NT2/D1 (cell line): ENCODE measurements at regions not wholly inside any gene's neighbourhood (a gene's known extent, or its start where the extent isn't known, plus 50 kb on each side); places are given as distances from the start of the nearest gene placed in this dataset.

Source experiments
- DNase-seq: peaks from one replicate; pipeline ENCODE4 v3.0.0-alpha.2; 2011; ENCODE audit warnings: low read depth, low spot score
- H3K27me3 ChIP-seq: 2 replicates; pipeline ENCODE4 v1.6.0; 2011; ENCODE audit warnings: mild to moderate bottlenecking; ENCODE audit not compliant: insufficient read length, insufficient read depth
- H3K36me3 ChIP-seq: 2 replicates; pipeline ENCODE4 v1.6.1; 2011; ENCODE audit warnings: mild to moderate bottlenecking, low read length, mixed read lengths; ENCODE audit not compliant: insufficient read depth, insufficient read length
- H3K4me1 ChIP-seq: 2 replicates; pipeline ENCODE4 v1.5.1; 2011; ENCODE audit not compliant: insufficient read depth, insufficient read length
- H3K4me3 ChIP-seq: 2 replicates; pipeline ENCODE4 v1.5.1; 2011; ENCODE audit warnings: low read depth; ENCODE audit not compliant: insufficient read length
- H3K9ac ChIP-seq: 2 replicates; pipeline ENCODE4 v1.6.0; 2011; ENCODE audit warnings: low read depth; ENCODE audit not compliant: insufficient read length
- H3K9me3 ChIP-seq: 2 replicates; pipeline ENCODE4 v1.5.1; 2011; ENCODE audit warnings: mild to moderate bottlenecking, low read length; ENCODE audit not compliant: insufficient read depth
- SUZ12 ChIP-seq: IDR thresholded peaks from 2 replicates; pipeline ENCODE4 v1.6.1; 2011; ENCODE audit not compliant: insufficient read length, insufficient read depth; ENCODE audit errors: extremely low read depth
- YY1 ChIP-seq: IDR thresholded peaks from 2 replicates; pipeline ENCODE4 v1.6.1; 2011; ENCODE audit not compliant: insufficient read length, insufficient read depth
- ZNF274 ChIP-seq: IDR thresholded peaks from 2 replicates; pipeline ENCODE4 v1.6.1; 2011; ENCODE audit warnings: mild to moderate bottlenecking, low read depth, low read length

DNA sequence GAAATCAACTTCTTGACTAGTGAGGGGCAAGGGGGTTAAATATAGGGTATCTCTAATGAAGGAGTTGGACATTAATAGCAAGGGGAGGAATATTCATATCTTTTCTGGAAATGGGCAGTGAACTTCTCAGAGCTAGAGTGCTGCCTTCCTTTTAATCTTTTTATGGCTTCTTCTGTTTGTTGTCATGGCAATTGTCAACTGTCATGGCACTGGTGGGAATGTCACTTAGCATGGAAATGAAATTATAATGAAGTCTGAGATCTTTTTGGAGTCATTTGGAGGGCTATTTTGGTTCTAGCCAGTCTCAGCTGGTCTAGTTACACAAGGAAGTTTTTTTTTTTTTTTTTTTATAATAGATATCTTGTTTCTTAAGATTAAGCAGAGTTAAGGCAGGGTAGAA is 250.2 kb downstream of the AASDHPPT start:
- no peak overlapping the region for H3K4me3 ChIP-seq
- DNase-seq, result no peak
- TF ChIP-seq ZNF274 (no peak), YY1 (no peak), SUZ12 (no peak)
- H3K9me3 ChIP-seq, result no peaks in the 10 kb centered on the region
- no peaks in the 10 kb centered on the region for H3K36me3 ChIP-seq
- H3K4me1 ChIP-seq, result peaks cover 2% of the 10 kb centered on the region
- H3K27me3 ChIP-seq, result no peaks in the 10 kb centered on the region
- H3K9ac ChIP-seq, result no peak overlapping the region

- TF ChIP-seq ZNF274 (no peak), SUZ12 (no peak), YY1 (no peak)
- Histone ChIP-seq H3K4me3 (no peak overlapping the region), H3K9me3 (no peaks in the 10 kb centered on the region), H3K4me1 (peaks cover 2% of the 10 kb centered on the region), H3K9ac (no peak overlapping the region), H3K36me3 (no peaks in the 10 kb centered on the region), H3K27me3 (no peaks in the 10 kb centered on the region)
- DNase-seq, result no peak
Observed at GRCh38 chr11:106329273-106330018, 252.0 kb downstream of the AASDHPPT start.

- Histone ChIP-seq H3K36me3 (no peaks in the 10 kb centered on the region), H3K27me3 (no peaks in the 10 kb centered on the region), H3K4me1 (peaks cover 2% of the 10 kb centered on the region), H3K9ac (no peak overlapping the region), H3K4me3 (no peak overlapping the region), H3K9me3 (no peaks in the 10 kb centered on the region)
- no peak for DNase-seq
- TF ChIP-seq SUZ12, result no peak
- TF ChIP-seq ZNF274, result no peak
- TF ChIP-seq YY1, result no peak
Observed at GRCh38 chr11:106331176-106331575, 253.7 kb downstream of the AASDHPPT start.

DNA sequence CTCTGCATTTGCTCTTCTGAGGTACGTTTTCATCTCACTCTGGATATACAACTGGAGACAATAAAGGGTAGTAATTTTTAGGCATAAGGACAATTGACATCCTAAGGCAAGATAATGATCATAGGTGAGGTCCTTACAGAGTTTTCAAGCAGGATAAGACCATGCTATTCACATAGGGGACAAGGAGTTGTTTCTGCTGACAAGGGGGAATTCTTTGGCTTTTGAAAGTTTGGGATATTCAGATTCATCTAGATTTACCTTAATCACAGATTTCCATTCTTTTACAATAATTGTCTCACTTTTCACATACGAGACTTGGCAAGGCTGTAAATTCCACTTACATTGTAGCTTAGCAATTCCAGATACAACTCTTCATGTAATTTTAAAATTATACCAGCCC is 256.2 kb downstream of the AASDHPPT start:
- H3K4me1 ChIP-seq, result no peaks in the 10 kb centered on the region
- TF ChIP-seq ZNF274 (no peak), SUZ12 (no peak), YY1 (no peak)
- no peak overlapping the region for H3K9ac ChIP-seq
- DNase-seq, result no peak
- no peaks in the 10 kb centered on the region for H3K27me3 ChIP-seq
- H3K9me3 ChIP-seq, result no peaks in the 10 kb centered on the region
- no peaks in the 10 kb centered on the region for H3K36me3 ChIP-seq
- H3K4me3 ChIP-seq, result no peak overlapping the region

DNA sequence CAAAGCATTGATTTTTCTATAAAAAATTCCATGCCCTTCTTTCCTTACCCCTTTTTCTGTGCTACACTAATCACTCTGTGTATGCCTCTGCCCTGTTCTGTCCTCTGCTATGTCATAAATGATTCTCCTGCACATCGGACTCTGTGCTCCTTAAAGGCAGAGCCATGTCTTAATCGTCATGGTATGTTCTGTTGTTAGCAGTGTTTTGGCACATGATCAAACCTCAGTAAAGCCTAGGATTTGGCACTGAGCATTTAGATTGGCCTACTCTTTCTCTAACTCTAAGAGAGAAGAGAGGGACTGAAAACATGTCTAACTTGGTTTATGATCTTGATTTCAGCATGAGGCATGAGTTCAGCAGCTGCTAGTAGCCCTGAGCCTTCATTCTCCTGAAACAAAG is 266.9 kb downstream of the AASDHPPT start:
- H3K9me3 ChIP-seq, result no peaks in the 10 kb centered on the region
- H3K27me3 ChIP-seq, result no peaks in the 10 kb centered on the region
- H3K9ac ChIP-seq, result no peak overlapping the region
- H3K36me3 ChIP-seq, result no peaks in the 10 kb centered on the region
- no peaks in the 10 kb centered on the region for H3K4me1 ChIP-seq
- no peak overlapping the region for H3K4me3 ChIP-seq
- no peak for DNase-seq
- TF ChIP-seq YY1 (no peak), SUZ12 (no peak), ZNF274 (no peak)

DNA sequence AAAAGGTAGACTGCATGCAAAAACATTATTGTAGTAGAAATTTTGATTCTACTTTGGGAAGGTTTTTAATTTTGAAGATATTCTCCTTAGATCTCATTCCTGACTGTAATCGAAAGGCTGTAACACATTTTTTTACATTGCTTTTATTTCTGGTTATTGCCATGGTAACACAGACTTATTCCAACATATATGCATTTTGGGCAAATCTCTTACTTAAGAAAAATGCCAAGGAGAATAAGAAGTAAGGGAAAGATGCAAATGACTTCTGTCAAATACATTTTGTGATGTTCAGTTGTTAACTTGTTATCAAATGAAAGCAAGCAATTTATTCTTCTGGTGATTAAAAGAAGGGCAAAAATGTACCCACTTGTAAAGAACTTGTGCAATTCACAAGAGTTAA is 267.5 kb downstream of the AASDHPPT start:
- Histone ChIP-seq H3K4me1 (no peaks in the 10 kb centered on the region), H3K27me3 (no peaks in the 10 kb centered on the region), H3K9me3 (no peaks in the 10 kb centered on the region), H3K36me3 (no peaks in the 10 kb centered on the region), H3K4me3 (no peak overlapping the region), H3K9ac (no peak overlapping the region)
- TF ChIP-seq ZNF274, result no peak
- no peak for TF ChIP-seq SUZ12
- no peak for TF ChIP-seq YY1
- DNase-seq, result no peak

DNA sequence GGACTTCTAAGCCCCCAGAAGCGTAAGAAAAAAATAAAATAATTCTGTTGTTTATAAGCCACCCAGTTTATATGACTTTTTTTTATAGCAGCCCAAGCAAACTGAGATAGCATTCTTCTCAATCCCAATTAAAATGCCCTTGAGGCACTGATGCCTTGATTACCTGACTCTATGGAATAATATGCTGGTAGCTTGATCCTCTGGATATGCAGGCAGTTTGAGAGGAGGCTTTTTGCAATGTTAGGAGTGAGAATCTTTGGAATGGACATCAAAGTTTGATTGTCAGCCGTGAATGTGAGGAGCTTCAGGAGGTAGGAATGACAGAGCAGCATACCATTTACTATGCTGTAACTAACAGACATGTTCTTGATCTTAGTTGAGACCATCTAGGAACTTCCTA is 275.6 kb downstream of the AASDHPPT start:
- Histone ChIP-seq H3K4me3 (no peak overlapping the region), H3K36me3 (no peaks in the 10 kb centered on the region), H3K9me3 (no peaks in the 10 kb centered on the region), H3K27me3 (no peaks in the 10 kb centered on the region), H3K4me1 (no peaks in the 10 kb centered on the region), H3K9ac (no peak overlapping the region)
- DNase-seq, result no peak
- no peak for TF ChIP-seq YY1
- no peak for TF ChIP-seq SUZ12
- no peak for TF ChIP-seq ZNF274
